Activated naive CD4-positive, alpha-beta T cell treated with anti-CD3 and anti-CD28 coated beads, Interleukin-2, amount 50 U/mL, for 72 hours (primary cell): ENCODE measurements at regions not wholly inside any gene's neighbourhood (a gene's known extent, or its start where the extent isn't known, plus 50 kb on each side); places are given as distances from the start of the nearest gene placed in this dataset.
"Not testable (repeated sequence)": the region's sequence is repeated elsewhere in the genome, so short reads cannot be mapped to it uniquely, and the experiment has no call there.

ENCODE experiments used
- ATAC-seq, 2 donors: fragments of 150-1000 bp; cut with Tn5 transposase; 2 replicates each; pipeline ENCODE4 v1.10.0; 2021; ENCODE audit warnings: mild to moderate bottlenecking in 2 of 2, moderate library complexity in 2 of 2
- DNase-seq, 2 donors: peaks; one replicate each; pipeline ENCODE4 v3.0.0; 2021 to 2022; ENCODE audit warnings: low spot score in 2 of 2
- H3K27ac Mint-ChIP-seq, 2 donors: one replicate each; pipeline ENCODE4 v1.8.0; 2022; ENCODE audit warnings: mild to moderate bottlenecking in 2 of 2, mixed read lengths in 2 of 2
- H3K36me3 Mint-ChIP-seq, 2 donors: one replicate each; pipeline ENCODE4 v1.8.0; 2022; ENCODE audit warnings: mixed read lengths in 2 of 2
- H3K9me3 Mint-ChIP-seq, 2 donors: one replicate each; pipeline ENCODE4 v1.8.0; 2022; ENCODE audit warnings: mixed read lengths in 2 of 2

DNA sequence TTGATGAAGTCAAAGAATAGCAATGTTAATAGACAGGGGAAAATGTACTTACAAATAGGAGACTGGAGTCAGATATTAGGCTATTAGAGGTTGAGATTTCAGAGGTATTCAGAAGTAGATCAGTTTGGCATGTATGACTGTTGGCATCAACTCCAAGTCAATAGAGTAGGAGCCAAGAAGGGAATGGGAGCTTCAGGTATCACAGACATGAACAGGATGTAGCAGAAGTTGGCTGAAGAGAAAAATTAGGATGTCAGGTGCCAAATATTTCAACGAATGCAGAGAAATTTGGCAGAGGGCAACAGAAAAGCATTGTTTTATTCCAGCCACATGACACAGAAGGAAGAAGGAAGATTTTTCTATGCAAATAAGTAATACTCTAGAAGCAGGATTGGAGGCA is 69.7 kb downstream of the GLYATL1 start:
- Mint-ChIP-seq H3K9me3 (no peaks in the 10 kb centered on the region), H3K36me3 (no peaks in the 10 kb centered on the region), H3K27ac (no peak overlapping the region)
- ATAC-seq (no peak), DNase-seq (no peak)

DNA sequence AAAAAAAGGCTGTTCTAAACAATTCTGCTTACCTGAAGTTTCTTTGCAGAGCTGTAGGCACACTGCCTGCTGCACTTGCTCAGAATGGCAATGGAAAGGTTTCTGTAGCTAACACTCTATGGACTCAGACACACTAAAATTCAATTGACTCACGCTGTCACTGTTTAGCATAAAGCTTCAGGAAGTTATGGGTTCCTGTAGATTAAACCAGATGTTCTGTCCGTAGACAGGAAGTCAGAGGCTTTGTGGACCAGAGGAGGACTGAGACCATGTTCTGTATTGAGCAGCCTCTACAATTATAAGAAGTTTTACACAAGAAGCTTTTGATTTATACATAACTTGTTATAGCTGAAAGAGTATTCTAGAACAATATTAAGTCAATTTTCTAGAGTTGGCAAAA is 70.4 kb downstream of the GLYATL1 start:
- H3K36me3 Mint-ChIP-seq: no peaks in the 10 kb centered on the region
- H3K9me3 Mint-ChIP-seq: no peaks in the 10 kb centered on the region
- no peak overlapping the region for H3K27ac Mint-ChIP-seq
- ATAC-seq: no peak
- no peak for DNase-seq

DNA sequence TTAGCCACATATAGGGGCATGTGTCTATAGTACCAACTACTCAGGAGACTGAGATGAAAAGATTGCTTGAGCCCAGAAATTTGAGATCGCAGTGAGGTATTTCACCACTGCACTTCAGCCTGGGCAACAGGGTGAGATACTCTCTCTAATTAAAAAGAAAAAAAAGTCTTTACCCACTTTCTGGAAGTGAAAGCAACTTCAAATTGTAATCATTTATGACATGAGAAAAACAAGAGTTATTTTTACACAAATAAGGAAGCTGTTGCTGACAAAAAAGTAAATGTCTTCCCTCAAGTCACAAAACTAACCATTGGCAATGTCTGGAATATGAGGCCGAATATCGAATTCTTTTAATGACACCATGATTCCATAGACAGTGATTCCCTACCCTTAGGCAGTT is 71.4 kb downstream of the GLYATL1 start:
- no peaks in the 10 kb centered on the region for H3K36me3 Mint-ChIP-seq
- H3K9me3 Mint-ChIP-seq: no peaks in the 10 kb centered on the region
- ATAC-seq (no peak), DNase-seq (no peak)
- H3K27ac Mint-ChIP-seq: no peak overlapping the region

DNA sequence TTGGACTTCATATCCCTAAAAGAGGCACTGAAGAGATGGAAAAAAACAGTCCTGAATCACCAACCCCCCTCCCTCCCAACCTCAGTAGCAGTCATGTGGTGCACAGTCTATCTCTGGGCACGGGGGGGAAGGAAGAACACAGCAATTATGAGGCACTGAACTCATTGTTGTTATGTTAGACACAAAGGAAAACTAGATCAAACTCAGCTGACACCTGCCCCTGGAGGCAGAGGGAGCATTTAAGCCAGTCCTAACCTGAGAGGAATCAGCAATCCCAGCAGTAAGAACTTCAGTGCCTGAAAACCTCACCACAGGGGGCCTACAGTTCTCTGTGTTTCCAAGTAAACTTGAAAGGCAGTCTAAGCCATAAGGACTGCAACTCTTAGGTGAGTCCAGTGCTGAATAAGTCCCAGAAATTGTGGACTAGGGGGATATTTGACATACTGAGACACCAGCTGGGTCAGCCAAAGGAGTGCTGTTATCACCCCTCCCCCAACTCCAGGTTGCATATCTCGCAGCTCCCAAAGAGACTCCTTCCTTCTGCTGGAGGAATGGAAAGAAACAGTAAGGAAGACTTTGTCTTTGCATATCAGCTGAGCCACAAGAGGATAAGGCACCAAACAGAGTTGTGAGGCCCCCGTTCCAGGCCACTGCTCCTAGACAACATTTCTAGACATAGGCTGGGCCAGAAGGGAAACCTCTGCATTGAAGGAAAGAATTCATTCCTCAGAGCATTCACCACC is 72.5 kb downstream of the GLYATL1 start:
- no peak for DNase-seq
- peaks cover 0 to 9% of the 10 kb centered on the region in 2 donors for H3K36me3 Mint-ChIP-seq
- no peak for ATAC-seq
- no peak overlapping the region for H3K27ac Mint-ChIP-seq
- peaks cover 0 to 7% of the 10 kb centered on the region in 2 donors for H3K9me3 Mint-ChIP-seq

DNA sequence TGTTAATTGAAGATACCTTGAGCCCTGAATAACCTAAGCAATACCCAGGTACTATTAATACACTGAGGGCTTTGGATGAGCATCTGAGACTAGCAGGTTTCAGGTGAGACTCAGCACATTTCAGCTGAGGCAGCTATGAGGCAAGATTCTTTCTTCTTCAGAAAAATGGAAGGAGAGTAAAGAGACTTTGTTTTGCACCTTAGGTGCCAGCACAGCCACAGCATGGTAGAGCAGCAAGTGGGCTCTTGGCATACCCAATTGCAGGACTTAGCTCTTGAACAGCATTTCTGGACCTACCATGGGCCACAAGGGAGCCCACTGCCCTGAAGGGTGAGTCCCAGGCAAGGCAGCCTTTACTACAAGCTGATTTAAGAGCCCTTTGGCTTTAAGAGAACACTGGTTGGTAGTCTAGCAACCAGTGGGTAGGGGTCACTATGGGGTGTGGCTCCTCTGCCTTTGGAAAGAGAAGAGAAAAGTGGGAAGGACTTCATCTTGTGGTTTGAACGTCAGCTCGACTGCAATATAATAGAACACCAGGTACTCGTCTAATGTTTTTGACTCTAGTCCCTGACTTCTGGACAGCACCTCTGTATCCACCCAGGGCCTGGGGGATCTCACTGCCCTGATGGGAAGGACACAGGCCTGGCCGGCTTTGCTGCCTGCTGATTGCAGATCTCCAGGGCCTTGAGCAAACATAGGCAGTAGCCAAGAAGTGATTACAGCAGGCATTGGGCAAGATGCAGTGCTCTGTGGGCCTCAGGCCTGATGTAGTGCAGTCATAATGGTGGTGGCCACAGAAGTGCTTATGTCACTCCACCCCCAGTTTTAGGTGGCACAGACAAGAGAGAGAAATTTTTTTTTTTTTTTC is 73.3 kb downstream of the GLYATL1 start:
- ATAC-seq (no peak), DNase-seq (no peak)
- Mint-ChIP-seq H3K27ac (no peak overlapping the region), H3K9me3 (peaks cover 0 to 7% of the 10 kb centered on the region in 2 donors), H3K36me3 (peaks cover 0 to 10% of the 10 kb centered on the region in 2 donors)

DNA sequence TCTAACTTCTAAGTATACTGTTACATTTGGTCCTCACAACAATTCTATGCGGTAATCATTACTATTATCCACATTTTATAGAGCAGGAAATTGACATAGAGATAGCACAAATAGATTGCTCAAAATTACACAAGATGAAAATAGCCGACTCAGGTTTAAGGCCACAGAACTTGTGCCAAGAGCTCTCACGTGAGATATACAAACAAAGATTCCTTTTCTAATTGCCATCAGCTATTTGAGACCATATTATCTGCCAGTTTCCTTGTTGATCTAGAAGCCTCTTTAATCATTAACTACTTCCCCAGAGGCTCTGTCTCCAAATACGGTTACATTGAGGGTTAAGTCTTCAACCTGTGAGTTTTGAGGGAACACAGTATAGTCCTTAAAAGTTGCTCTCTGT is 61.0 kb upstream of the GLYATL1B start:
- Mint-ChIP-seq H3K9me3 (no peaks in the 10 kb centered on the region), H3K36me3 (no peaks in the 10 kb centered on the region), H3K27ac (no peak overlapping the region)
- no peak for DNase-seq
- no peak for ATAC-seq

DNA sequence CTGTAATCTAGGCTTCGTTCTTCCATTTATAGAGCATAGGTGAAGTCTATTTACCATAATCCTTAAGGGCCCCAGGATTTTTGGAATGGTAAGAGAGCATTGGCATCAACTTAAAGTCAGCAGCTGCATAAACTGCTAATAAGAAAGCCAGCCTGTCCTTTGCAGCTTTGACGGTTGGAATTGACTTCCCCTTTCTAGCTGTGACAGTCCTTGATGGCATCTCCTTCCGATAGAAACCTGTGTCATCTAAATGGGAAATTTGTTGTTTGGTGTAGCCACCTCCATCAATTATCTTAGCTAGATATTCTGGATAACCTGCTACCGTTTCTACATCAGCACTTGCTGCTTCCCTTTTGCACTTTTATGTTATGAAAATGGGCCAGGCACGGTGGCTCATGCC is 58.0 kb upstream of the GLYATL1B start:
- Mint-ChIP-seq H3K36me3 (no peaks in the 10 kb centered on the region), H3K9me3 (no peaks in the 10 kb centered on the region), H3K27ac (no peak overlapping the region)
- no peak for ATAC-seq
- DNase-seq: no peak

DNA sequence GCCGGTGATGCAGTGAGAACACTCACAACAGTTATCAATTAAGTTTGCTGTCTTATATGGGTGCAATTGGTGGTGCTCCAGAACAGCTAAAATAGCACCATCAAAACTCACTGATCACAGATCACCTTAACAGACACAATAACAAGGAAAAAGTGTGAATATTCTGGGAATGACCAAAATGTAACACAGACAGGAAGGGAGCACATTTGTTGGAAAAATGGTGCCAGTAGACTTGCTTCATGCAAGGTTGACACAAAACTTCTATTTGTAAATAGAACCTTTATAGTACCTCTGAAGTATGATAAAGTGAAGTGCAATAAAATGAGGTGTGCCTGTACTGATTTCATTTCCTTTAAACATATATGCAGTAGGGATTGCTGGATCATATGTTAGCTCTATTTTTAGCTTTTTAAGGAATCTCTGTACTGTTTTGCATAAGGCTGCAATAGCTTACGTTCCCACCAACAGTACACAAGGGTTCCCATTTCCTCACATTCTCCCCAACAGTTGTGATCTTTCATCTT is 56.7 kb upstream of the GLYATL1B start:
- no peak overlapping the region for H3K27ac Mint-ChIP-seq
- H3K36me3 Mint-ChIP-seq: no peaks in the 10 kb centered on the region
- no peak for ATAC-seq

DNA sequence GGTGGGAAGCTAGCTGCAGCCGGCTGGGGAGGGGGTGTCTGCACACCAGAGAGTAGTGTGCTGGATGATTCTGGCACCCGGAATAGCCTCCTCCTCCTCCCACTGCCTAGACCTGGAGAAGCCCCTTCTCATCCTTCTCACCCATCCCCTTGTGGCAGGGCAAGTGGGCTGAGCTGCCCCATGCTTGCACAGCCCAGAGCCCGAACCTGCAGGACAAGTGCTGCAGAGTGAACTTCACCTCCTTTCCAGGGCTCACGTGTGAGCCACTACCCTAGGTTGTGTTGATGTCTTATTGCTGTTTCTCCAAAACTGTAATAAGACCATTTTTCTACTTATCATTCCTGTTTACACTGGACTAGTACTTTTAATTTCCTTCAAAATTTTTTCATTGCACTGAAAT is 56.1 kb upstream of the GLYATL1B start:
- ATAC-seq (no peak), DNase-seq (no peak)
- no peak overlapping the region for H3K27ac Mint-ChIP-seq
- no peaks in the 10 kb centered on the region for H3K9me3 Mint-ChIP-seq
- no peaks in the 10 kb centered on the region for H3K36me3 Mint-ChIP-seq

More for the DNA sequence above, 56.7 kb upstream of the GLYATL1B start:
- no peaks in the 10 kb centered on the region for H3K9me3 Mint-ChIP-seq
- DNase-seq: no peak

DNA sequence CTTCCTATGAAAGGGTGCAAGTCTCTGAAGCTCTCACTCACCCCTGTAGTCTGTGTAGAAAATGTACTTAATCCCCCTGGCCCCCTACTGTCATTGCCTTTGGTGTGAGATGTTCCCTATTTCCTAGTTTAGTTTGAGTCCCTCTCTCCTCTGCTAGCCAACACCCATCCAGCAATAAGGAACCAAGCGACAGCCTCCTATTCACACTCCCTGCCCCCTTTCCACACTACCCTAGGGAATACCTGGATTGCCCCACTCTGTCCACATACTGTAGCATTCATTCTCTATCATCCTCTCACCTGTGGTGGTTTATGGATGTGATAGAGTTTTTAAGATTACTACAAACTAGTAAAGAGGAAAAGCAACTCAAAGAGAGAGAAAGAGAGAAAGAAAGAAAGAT is 54.4 kb upstream of the GLYATL1B start:
- H3K27ac Mint-ChIP-seq: peak overlapping the region in 1 of 2 donors; percentile 57
- H3K9me3 Mint-ChIP-seq, H3K36me3 Mint-ChIP-seq, ATAC-seq, DNase-seq: not testable (repeated sequence)
